AG10803 (cell line): ENCODE measurements at regions not wholly inside any gene's neighbourhood (a gene's known extent, or its start where the extent isn't known, plus 50 kb on each side); places are given as distances from the start of the nearest gene placed in this dataset.
"Not testable (repeated sequence)": the region's sequence is repeated elsewhere in the genome, so short reads cannot be mapped to it uniquely, and the experiment has no call there.

Experiments used
- DNase-seq: peaks from one replicate; pipeline ENCODE4 v3.0.0; 2010; ENCODE audit warnings: low read depth
- H3K4me3 ChIP-seq: 2 replicates; pipeline ENCODE4 v1.5.1; 2011; ENCODE audit warnings: mild to moderate bottlenecking, low read length, control low read depth
- TF ChIP-seq, protein P1 (sequence below): conservative IDR thresholded peaks from 2 replicates; pipeline ENCODE4 v1.5.1; 2011; ENCODE audit warnings: mild to moderate bottlenecking, low read length, control low read depth, inconsistent platforms

DNA sequence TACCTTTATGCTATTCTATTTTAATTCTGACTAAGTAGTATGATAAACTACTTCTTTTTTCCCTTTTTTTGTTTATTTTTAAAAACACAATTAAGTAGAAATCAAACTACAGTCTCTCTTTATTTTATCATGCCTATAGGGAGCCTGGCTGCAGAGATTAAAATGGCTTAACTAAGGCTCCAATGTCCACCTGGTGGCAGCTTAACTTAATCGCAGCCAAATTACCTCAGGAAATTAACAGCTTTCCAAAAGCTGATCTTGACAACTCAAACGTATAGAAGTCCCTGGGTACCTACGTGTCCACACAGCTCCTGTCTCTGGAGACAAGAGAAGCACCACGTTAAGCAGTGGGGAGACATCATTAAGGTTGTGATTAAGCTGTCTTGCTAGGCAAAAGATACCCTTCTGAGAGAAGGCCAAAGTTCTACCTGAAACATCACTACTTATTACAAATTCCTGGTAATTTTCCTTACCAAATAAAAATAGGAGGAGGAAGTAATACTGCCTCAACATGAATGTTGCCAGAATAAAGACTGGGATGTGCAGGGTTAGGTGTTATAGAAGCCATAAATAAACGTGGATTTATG lies 63.2 kb upstream of the SNX19 start:
- DNase-seq = peak; percentile 42
- TF ChIP-seq, protein P1, sequence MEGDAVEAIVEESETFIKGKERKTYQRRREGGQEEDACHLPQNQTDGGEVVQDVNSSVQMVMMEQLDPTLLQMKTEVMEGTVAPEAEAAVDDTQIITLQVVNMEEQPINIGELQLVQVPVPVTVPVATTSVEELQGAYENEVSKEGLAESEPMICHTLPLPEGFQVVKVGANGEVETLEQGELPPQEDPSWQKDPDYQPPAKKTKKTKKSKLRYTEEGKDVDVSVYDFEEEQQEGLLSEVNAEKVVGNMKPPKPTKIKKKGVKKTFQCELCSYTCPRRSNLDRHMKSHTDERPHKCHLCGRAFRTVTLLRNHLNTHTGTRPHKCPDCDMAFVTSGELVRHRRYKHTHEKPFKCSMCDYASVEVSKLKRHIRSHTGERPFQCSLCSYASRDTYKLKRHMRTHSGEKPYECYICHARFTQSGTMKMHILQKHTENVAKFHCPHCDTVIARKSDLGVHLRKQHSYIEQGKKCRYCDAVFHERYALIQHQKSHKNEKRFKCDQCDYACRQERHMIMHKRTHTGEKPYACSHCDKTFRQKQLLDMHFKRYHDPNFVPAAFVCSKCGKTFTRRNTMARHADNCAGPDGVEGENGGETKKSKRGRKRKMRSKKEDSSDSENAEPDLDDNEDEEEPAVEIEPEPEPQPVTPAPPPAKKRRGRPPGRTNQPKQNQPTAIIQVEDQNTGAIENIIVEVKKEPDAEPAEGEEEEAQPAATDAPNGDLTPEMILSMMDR = peak; percentile 65

DNA sequence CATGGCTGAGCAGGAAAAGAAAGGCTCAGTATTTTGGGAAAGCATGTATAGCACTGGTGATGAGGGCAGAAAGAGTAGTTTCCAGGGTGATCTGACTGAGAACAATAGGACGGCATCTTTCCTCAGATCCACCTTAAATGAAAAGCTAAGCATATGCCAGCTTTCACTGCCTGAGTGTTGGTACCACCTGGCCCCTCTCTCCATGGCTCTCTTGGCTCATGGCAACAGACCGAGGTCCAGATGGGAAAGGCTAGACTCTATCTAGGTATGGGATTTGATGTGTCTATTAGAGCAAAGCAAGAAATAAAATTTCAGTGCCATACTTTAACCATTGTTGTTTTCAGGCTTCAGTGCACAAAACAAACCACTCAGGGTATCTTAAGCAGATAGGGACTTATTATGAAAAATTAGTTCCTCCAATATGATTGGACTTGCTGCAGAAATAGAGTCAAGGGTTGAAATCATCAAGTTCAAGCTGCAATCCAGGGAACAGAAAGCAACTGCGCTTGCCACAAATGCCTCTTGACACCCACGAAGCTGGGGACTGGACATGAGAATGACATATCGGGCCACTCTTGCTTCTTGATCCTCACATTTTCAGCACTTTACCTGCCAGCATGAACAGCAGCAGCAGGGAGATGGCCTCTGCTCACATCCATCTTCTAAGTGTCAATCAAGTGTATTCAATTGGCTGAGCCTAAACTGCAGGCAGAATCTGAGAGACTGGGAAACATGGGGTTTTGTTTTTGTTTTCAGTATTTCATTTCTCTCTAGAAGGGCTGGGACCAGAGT lies 64.0 kb upstream of the SNX19 start:
- H3K4me3 ChIP-seq = no peak overlapping the region
- TF ChIP-seq, protein P1 = no peak

More for the DNA sequence above, 63.2 kb upstream of the SNX19 start:
- H3K4me3 ChIP-seq = no peak overlapping the region

DNA sequence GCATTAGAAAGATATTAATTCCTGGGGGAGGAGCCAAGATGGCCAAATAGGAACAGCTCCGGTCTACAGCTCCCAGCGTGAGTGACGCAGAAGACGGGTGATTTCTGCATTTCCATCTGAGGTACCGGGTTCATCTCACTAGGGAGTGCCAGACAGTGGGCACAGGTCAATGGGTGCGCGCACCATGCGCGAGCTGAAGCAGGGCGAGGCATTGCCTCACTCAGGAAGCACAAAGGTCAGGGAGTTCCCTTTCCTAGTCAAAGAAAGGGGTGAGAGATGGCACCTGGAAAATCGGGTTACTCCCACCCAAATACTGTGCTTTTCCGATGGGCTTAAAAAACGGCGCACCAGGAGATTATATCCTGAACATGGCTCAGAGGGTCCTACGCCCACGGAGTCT lies 68.0 kb upstream of the SNX19 start:
- not testable (repeated sequence) for DNase-seq, H3K4me3 ChIP-seq

More for the DNA sequence above, 64.0 kb upstream of the SNX19 start:
- no peak for DNase-seq

DNA sequence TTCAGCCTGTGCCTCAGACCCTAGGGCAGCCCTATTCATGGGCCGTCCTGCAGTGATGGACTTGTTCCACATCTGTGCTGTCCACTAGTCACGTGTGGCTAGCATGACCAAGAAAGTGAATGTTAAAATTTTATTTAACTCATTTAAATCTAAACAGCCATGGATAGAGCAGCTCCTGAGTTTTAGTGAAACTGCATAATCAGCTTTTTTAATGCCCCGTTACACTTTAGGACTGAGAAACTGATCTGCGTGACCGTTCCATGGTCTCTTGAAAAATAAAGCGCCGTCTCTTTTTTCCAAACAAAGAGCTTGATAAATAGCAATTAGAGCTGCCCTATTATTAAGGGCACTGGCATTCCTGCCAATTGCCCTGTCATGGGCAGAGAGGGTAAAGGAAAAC lies 76.5 kb upstream of the SNX19 start:
- TF ChIP-seq, protein P1 = no peak
- no peak overlapping the region for H3K4me3 ChIP-seq
- no peak for DNase-seq

DNA sequence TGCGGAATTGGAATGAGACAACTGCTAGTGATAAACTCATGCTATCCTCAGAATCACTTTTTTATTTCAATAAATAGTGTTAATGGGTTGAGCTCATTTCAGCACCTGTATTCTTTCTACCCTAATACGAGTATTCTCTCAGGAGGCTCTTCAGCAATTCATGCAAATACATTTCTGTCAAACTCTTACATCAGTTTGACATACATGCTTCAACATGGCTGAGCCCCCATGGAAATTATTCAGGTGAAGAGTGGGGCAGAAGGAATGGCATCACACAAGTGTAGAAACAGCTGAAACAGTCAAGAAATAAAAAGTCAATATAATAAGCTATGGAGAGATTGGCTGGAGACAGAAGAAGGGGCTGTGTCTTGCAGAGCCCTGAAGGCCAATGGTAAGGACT lies 77.8 kb upstream of the SNX19 start:
- no peak for DNase-seq
- TF ChIP-seq, protein P1 = no peak
- no peak overlapping the region for H3K4me3 ChIP-seq

DNA sequence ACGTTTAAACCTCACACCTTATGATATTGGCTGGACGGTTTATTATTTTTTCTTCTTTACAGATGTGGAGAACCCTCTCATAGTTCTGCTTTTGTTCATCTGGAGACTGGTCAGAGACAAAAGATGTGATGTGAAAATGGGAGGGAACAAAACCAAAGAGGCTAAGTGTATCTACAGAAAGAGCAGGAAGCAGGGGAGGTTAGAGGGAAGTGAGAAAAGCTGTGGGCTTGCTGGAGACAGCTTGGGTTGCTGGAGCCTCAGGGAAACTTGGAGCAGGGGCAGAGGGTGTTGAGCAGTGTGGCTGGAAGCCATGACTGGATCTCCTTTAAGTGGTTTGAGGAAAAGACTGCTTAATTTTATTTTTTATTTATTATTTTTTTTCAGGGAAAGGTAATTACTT lies 79.0 kb upstream of the SNX19 start:
- no peak for DNase-seq
- no peak overlapping the region for H3K4me3 ChIP-seq
- TF ChIP-seq, protein P1 = no peak

DNA sequence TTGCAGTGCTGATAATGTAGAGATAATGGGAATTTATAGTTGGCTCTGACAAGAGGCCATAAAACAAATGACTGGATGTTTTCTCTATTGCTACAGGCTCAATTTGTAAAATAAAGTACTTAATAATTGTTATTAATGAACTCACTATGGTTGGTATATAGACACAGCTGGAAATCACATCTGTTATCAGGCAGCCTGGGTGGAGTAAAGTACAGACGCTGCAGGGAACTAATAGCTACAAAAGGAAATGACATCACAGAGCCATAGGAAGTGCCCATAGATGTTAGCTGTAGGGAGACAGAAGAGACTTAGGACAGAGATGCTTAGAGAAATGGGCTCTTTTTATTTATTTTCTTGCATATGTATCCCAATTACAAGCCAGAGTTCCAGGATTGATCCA lies 81.0 kb upstream of the SNX19 start:
- H3K4me3 ChIP-seq = no peak overlapping the region
- TF ChIP-seq, protein P1 = no peak
- DNase-seq = no peak
